Mammary epithelial cell (primary cell): ENCODE measurements at regions not wholly inside any gene's neighbourhood (a gene's known extent, or its start where the extent isn't known, plus 50 kb on each side); places are given as distances from the start of the nearest gene placed in this dataset.

Source experiments
- CTCF ChIP-seq, 2 donors: IDR thresholded peaks in 1 of 2; conservative IDR thresholded peaks in 1 of 2; 2 replicates each; pipeline ENCODE4 v1.5.1; 2011 to 2012; ENCODE audit warnings: inconsistent platforms in 2 of 2, low read length in 2 of 2, mild to moderate bottlenecking in 2 of 2, control low read depth in 1 of 2, low read depth in 1 of 2; ENCODE audit not compliant: insufficient read depth in 1 of 2; ENCODE audit errors: extremely low read depth in 1 of 2
- EZH2 ChIP-seq: IDR thresholded peaks from 2 replicates; pipeline ENCODE4 v1.6.1; 2012; ENCODE audit warnings: low read length, inconsistent platforms, borderline replicate concordance

GRCh38 chr11:15655552-15655951 lies 540.8 kb downstream of the INSC start:
- TF ChIP-seq CTCF (conservative IDR thresholded peaks at IDR 0.05 in 1 of 2, IDR thresholded peaks at IDR 0.05 in 1 of 2; ENCODE audit: extremely low read depth in 1 of 2, insufficient read depth in 1 of 2, low read depth in 1 of 2, low read length in 2 of 2) (no peak), EZH2 (no peak)
